HG03432 (cell line): ENCODE measurements at regions not wholly inside any gene's neighbourhood (a gene's known extent, or its start where the extent isn't known, plus 50 kb on each side); places are given as distances from the start of the nearest gene placed in this dataset.
A peak's percentile ranks its signal among the peaks of the same experiment; 100 is the strongest.
"Not testable (repeated sequence)": the region's sequence is repeated elsewhere in the genome, so short reads cannot be mapped to it uniquely, and the experiment has no call there.

Source experiments
- ATAC-seq: cut with Tn5 transposase; IDR thresholded peaks from one replicate; pipeline ENCODE4 v1.9.1; 2021; ENCODE audit warnings: mild to moderate bottlenecking, moderate library complexity; ENCODE audit not compliant: unreplicated experiment

DNA sequence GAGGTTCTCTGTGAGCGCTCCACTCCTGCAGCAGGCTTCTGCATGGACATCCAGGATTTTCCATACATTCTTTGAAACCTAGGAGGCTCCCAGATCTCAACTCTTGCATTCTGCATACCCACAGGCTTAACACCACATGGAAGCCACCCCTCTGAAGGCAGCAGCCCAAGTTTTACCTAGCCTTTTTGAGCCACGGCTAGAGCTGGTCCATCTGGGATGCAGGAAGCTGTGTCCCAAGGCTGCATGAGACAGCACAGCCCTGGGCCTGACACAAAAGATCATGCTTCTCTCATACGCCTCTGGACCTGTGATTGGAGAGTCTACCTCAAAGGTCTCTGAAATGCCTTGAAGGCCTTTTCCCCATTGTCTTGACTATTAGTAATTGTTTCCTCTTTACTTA, 53.6 kb upstream of the RPRM start:
- ATAC-seq, result no peak

- ATAC-seq, result not testable (repeated sequence)
These were observed 55.2 kb upstream of the RPRM start for GRCh38 chr2:153533803-153534202.

DNA sequence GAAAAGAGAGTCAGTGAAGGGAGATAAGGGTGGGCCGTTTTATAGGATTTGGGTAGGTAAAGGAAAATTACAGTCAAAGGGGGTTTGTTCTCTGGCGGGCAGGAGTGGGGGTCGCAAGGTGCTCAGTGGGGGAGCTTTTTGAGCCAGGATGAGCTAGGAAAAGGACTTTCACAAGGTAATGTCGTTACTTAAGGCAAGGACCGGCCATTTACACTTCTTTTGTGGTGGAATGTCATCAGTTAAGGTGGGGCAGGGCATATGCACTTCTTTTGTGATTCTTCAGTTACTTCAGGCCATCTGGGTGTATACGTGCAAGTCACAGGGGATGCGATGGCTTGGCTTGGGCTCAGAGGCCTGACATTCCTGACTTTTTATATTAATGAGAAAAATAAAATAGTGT, 56.0 kb upstream of the RPRM start:
- ATAC-seq, result not testable (repeated sequence)

GRCh38 chr2:153536115-153536514, 57.6 kb upstream of the RPRM start:
- no peak for ATAC-seq

GRCh38 chr2:153538102-153538501, 59.5 kb upstream of the RPRM start:
- ATAC-seq, result not testable (repeated sequence)

- ATAC-seq, result peak; percentile 93
These were observed 65.1 kb upstream of the RPRM start for GRCh38 chr2:153543635-153544071.

- no peak for ATAC-seq
These were observed 67.8 kb upstream of the RPRM start for GRCh38 chr2:153546358-153546757.

DNA sequence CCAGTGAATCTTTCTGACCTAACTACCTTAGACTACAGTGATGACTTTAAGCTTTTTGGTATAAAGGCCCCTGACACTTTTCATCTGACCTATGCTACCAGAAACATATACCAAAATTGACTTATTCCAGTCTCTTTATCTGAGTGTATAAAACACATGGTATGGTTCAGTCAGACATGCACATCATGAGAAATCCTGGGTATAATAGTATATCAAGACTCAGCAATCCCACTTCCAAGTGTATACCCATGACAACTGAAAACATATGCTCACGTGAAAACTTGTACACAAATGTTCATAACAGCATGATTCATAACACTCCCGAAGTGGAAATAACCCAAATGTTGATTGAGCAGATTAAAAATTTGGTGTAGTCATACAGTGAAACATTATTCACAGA, 70.0 kb upstream of the RPRM start:
- no peak for ATAC-seq

GRCh38 chr2:153551698-153552097, 73.1 kb upstream of the RPRM start:
- ATAC-seq, result no peak

DNA sequence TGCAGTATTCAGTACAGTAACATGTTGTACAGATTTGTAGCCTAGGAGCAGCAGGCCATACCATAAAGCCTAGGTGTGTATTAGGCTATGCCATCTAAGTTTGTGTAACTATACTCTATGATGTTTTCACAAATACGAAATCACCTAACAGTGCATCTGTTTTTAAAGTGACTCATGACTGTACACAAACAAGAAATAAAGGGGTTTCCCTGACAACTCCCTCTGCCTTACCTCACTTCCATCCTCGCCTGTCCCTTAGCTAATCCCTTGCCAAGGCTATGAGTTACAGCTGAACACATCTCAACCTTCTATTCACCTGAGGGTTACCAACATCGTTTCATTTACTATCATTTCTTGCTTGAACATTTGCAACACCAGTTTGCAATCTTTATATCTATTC, 78.6 kb upstream of the RPRM start:
- no peak for ATAC-seq

GRCh38 chr2:153557714-153558113, 79.2 kb upstream of the RPRM start:
- no peak for ATAC-seq

GRCh38 chr2:153558247-153558646, 79.7 kb upstream of the RPRM start:
- ATAC-seq, result no peak

DNA sequence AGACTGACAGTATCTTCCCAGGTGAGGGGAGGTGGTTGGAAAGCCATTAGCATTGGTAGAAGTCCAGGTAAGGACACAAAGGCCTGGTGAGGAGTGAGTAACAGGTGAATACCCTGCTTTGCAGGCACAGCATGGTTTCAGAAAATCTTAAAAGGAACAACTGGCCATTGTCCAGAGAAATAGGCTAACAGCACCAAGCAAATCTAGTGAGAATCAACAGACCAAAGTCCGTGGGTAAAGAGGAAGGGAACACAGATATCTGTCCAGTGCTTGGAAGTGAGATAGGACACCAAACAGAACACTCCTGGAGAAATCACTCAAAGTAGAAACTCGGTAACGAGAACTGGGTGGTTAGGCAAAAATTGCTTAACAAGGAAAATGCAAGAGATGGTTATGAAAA, 88.8 kb upstream of the RPRM start:
- ATAC-seq, result no peak

- ATAC-seq, result no peak
These were observed 89.5 kb upstream of the RPRM start for GRCh38 chr2:153568105-153568504.

GRCh38 chr2:153575171-153575853, 96.8 kb upstream of the RPRM start:
- ATAC-seq, result no peak

- ATAC-seq, result no peak
These were observed 105.7 kb upstream of the RPRM start for GRCh38 chr2:153584244-153584643.

DNA sequence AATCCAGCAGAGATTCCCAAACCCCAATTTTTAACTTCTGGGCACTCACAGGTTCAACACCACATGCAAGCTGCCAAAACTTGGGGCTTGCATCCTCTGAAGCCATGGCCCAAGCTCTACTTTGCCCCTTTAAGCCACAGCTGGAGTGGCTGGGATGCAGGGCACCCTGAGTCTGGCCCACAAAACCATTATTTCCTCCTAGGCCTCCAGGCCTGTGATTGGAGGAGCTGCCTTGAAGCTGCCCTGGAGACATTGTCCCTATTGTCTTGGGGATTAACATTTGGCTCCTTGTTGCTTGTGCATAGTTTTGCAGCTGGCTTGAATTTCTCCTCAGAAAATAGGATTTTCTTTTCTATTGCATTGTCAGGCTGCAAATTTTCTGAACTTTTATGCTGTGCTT, 109.8 kb upstream of the RPRM start:
- no peak for ATAC-seq

DNA sequence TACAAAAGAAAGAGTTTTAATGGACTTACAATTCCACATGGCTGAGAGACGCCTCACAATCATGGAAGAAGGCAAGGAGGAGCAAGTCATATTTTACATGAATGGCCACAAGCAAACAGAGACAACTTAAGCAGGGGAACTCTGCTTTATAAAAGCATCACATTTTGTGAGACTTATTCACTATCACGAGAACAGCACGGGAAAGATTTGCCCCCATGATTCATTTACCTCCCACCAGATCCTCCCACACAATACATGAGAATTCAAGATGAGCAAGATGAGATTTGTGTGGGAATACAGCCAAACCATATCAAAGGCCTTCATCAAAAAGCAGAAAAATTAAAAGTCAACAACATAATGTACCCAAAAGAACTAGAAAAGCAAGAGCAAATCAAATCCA, 111.0 kb upstream of the RPRM start:
- ATAC-seq, result no peak

- not testable (repeated sequence) for ATAC-seq
These were observed 114.5 kb upstream of the RPRM start for GRCh38 chr2:153593086-153593485.

DNA sequence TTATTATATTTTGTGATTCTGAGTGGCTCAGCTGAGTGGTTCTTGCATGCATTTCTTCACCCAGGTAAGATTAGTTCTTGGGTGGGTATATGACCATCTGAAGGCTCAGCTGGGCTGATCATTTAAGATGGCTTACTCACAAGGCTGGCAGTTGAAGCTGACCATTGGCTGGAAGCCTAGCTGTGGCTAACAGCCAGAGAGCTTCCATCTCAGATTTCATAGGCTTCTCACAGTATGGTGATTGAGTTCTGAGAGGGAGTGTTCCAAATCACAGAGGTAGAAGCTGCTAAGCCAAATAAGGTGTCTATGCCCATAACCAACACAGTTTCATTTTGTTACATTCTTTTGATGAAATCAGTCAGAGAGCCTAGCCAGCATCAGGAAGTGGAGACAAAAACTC, 117.4 kb upstream of the RPRM start:
- no peak for ATAC-seq

- ATAC-seq, result no peak
These were observed 123.2 kb upstream of the RPRM start for GRCh38 chr2:153601812-153602211.

- no peak for ATAC-seq
These were observed 125.6 kb upstream of the RPRM start for GRCh38 chr2:153604133-153604532.

GRCh38 chr2:153606623-153607022, 128.1 kb upstream of the RPRM start:
- no peak for ATAC-seq
